GM13976 (cell line): ENCODE measurements at regions not wholly inside any gene's neighbourhood (a gene's known extent, or its start where the extent isn't known, plus 50 kb on each side); places are given as distances from the start of the nearest gene placed in this dataset.

Experiments used
- DNase-seq: peaks from one replicate; pipeline ENCODE4 v3.0.0; 2012; ENCODE audit warnings: low spot score
- CTCF ChIP-seq: IDR thresholded peaks from 2 replicates; pipeline ENCODE4 v1.5.1; 2012; ENCODE audit warnings: borderline replicate concordance, mild to moderate bottlenecking; ENCODE audit not compliant: insufficient read depth; ENCODE audit errors: extremely low read depth, missing control alignments, control extremely low read depth
- in situ Hi-C: fragments of 300-500 bp; cut with MboI; formaldehyde crosslinking; loops from one replicate; pipeline ENCODE4 v1.12.0; 2022; ENCODE audit warnings: low sequenced_read_pairs, mixed read lengths, inconsistent platforms; ENCODE audit not compliant: unreplicated experiment

- TF ChIP-seq CTCF, result no peak
- in situ Hi-C loops, result no loop called here
- no peak for DNase-seq
Observed at GRCh38 chr2:107635883-107636282, 190.8 kb upstream of the RGPD4 start.

- no peak for TF ChIP-seq CTCF
- no peak for DNase-seq
- in situ Hi-C loops, result no loop called here
Observed at GRCh38 chr2:107645586-107645985, 181.1 kb upstream of the RGPD4 start.

- in situ Hi-C loops, result no loop called here
- DNase-seq, result no peak
- TF ChIP-seq CTCF, result no peak
Observed at GRCh38 chr2:107648781-107649404, 177.8 kb upstream of the RGPD4 start.

- in situ Hi-C loops, result no loop called here
- no peak for DNase-seq
- no peak for TF ChIP-seq CTCF
Observed at GRCh38 chr2:107657049-107657448, 169.6 kb upstream of the RGPD4 start.

GRCh38 chr2:107663632-107664031, 163.1 kb upstream of the RGPD4 start:
- in situ Hi-C loops, result no loop called here
- no peak for TF ChIP-seq CTCF
- DNase-seq, result no peak

GRCh38 chr2:107669335-107669734, 157.4 kb upstream of the RGPD4 start:
- in situ Hi-C loops, result no loop called here
- no peak for TF ChIP-seq CTCF
- no peak for DNase-seq
